WTC11 (cell line): ENCODE measurements at regions not wholly inside any gene's neighbourhood (a gene's known extent, or its start where the extent isn't known, plus 50 kb on each side); places are given as distances from the start of the nearest gene placed in this dataset.

Source experiments
- ATAC-seq: fragments of 200-7000 bp; cut with Tn5 transposase; 2 replicates; pipeline ENCODE4 v1.10.0; 2021; ENCODE audit warnings: mild to moderate bottlenecking, moderate library complexity
- CTCF ChIA-PET: fragments of 300-600 bp; sonication (Branson Sonifier 250); formaldehyde crosslinking; loops from one replicate; lab custom pipeline; 2021; ENCODE audit warnings: antibody characterized with exemption; lab: Charles Lee
- POLR2A ChIA-PET: fragments of 350-600 bp; sonication (Branson Sonifier 250); formaldehyde crosslinking; loops from one replicate; lab custom pipeline; 2021; ENCODE audit warnings: antibody characterized with exemption; lab: Charles Lee
- DNase-seq: peaks from one replicate; pipeline ENCODE4 v3.0.0; 2021; ENCODE audit warnings: low spot score
- H3K27ac Mint-ChIP-seq: 2 replicates; pipeline ENCODE4 v1.8.0; 2021; ENCODE audit warnings: mixed read lengths
- H3K27me3 Mint-ChIP-seq: 2 replicates; pipeline ENCODE4 v1.8.0; 2021; ENCODE audit warnings: low read depth, mild to moderate bottlenecking, moderate library complexity, mixed read lengths
- H3K36me3 Mint-ChIP-seq: 2 replicates; pipeline ENCODE4 v1.8.0; 2021; ENCODE audit warnings: mixed read lengths
- H3K4me1 Mint-ChIP-seq: 2 replicates; pipeline ENCODE4 v1.8.0; 2022; ENCODE audit warnings: mixed read lengths
- H3K4me3 Mint-ChIP-seq: 2 replicates; pipeline ENCODE4 v1.8.0; 2021; ENCODE audit warnings: mild to moderate bottlenecking, moderate library complexity, mixed read lengths
- H3K9me3 Mint-ChIP-seq: 2 replicates; pipeline ENCODE4 v1.8.0; 2021; ENCODE audit warnings: mixed read lengths
- ATF1 ChIP-seq: sonication (generic); formaldehyde crosslinking; IDR thresholded peaks from 2 replicates; pipeline ENCODE4 v1.8.1; 2023; ENCODE audit warnings: mild to moderate bottlenecking, moderate library complexity, missing genetic modification reagents
- CREM ChIP-seq: sonication (generic); formaldehyde crosslinking; IDR thresholded peaks from 2 replicates; pipeline ENCODE4 v1.8.1; 2022; ENCODE audit warnings: mild to moderate bottlenecking, missing genetic modification reagents, moderate library complexity
- FOXK1 ChIP-seq: sonication (generic); formaldehyde crosslinking; IDR thresholded peaks from 2 replicates; pipeline ENCODE4 v1.8.0; 2022; ENCODE audit warnings: mild to moderate bottlenecking, moderate library complexity, missing genetic modification reagents
- MXD4 ChIP-seq: fragments of 250-450 bp; sonication (Bioruptor Pico); IDR thresholded peaks from 2 replicates; pipeline ENCODE4 v1.8.0; 2021; ENCODE audit warnings: mild to moderate bottlenecking, moderate library complexity, borderline replicate concordance
- NR1H2 ChIP-seq: sonication (generic); formaldehyde crosslinking; IDR thresholded peaks from 2 replicates; pipeline ENCODE4 v1.9.0; 2021; ENCODE audit warnings: mild to moderate bottlenecking, moderate library complexity, missing genetic modification reagents
- TP53 ChIP-seq: sonication (generic); formaldehyde crosslinking; IDR thresholded peaks from 2 replicates; pipeline ENCODE4 v1.8.1; 2023; ENCODE audit warnings: mild to moderate bottlenecking, missing genetic modification reagents
- ZNF121 ChIP-seq: sonication (generic); formaldehyde crosslinking; IDR thresholded peaks from 2 replicates; pipeline ENCODE4 v1.8.0; 2023; ENCODE audit warnings: missing genetic modification reagents
- ZNF232 ChIP-seq: sonication (generic); formaldehyde crosslinking; IDR thresholded peaks from 2 replicates; pipeline ENCODE4 v1.8.0; 2022; ENCODE audit warnings: mild to moderate bottlenecking, missing genetic modification reagents
- ZNF396 ChIP-seq: fragments of 250-450 bp; sonication (Bioruptor Pico); IDR thresholded peaks from 2 replicates; pipeline ENCODE4 v1.8.0; 2021; ENCODE audit warnings: mild to moderate bottlenecking, moderate library complexity, borderline replicate concordance
- TF ChIP-seq, protein P1 (sequence below): sonication (generic); formaldehyde crosslinking; IDR thresholded peaks from 2 replicates; pipeline ENCODE4 v1.8.1; 2023; ENCODE audit warnings: mild to moderate bottlenecking, moderate library complexity, missing genetic modification reagents
- TF ChIP-seq, protein P2 (sequence below): sonication (generic); formaldehyde crosslinking; IDR thresholded peaks from 2 replicates; pipeline ENCODE4 v1.8.1; 2022; ENCODE audit warnings: mild to moderate bottlenecking, missing genetic modification reagents, moderate library complexity, borderline replicate concordance
- TF ChIP-seq, protein P3 (sequence below): fragments of 250-450 bp; sonication (Bioruptor Pico); IDR thresholded peaks from 2 replicates; pipeline ENCODE4 v1.8.0; 2021; ENCODE audit warnings: mild to moderate bottlenecking
- TF ChIP-seq, protein P4 (sequence below): sonication (generic); formaldehyde crosslinking; IDR thresholded peaks from 2 replicates; pipeline ENCODE4 v1.8.1; 2023; ENCODE audit warnings: mild to moderate bottlenecking, missing genetic modification reagents, moderate library complexity
- TF ChIP-seq, protein P5 (sequence below): sonication (generic); formaldehyde crosslinking; IDR thresholded peaks from 2 replicates; pipeline ENCODE4 v1.8.0; 2022; ENCODE audit warnings: missing genetic modification reagents
- TF ChIP-seq, protein P6 (sequence below): fragments of 250-450 bp; sonication (Bioruptor Pico); IDR thresholded peaks from 2 replicates; pipeline ENCODE4 v1.9.0; 2021; ENCODE audit warnings: moderate library complexity, mild to moderate bottlenecking, inconsistent platforms, borderline replicate concordance
- TF ChIP-seq, protein P7 (sequence below): sonication (generic); formaldehyde crosslinking; IDR thresholded peaks from 2 replicates; pipeline ENCODE4 v1.8.1; 2022; ENCODE audit warnings: low read depth, mild to moderate bottlenecking, moderate library complexity, missing genetic modification reagents, borderline replicate concordance
- TF ChIP-seq, protein P8 (sequence below): sonication (generic); formaldehyde crosslinking; IDR thresholded peaks from 2 replicates; pipeline ENCODE4 v1.8.0; 2023; ENCODE audit warnings: missing genetic modification reagents, mild to moderate bottlenecking, borderline replicate concordance

DNA sequence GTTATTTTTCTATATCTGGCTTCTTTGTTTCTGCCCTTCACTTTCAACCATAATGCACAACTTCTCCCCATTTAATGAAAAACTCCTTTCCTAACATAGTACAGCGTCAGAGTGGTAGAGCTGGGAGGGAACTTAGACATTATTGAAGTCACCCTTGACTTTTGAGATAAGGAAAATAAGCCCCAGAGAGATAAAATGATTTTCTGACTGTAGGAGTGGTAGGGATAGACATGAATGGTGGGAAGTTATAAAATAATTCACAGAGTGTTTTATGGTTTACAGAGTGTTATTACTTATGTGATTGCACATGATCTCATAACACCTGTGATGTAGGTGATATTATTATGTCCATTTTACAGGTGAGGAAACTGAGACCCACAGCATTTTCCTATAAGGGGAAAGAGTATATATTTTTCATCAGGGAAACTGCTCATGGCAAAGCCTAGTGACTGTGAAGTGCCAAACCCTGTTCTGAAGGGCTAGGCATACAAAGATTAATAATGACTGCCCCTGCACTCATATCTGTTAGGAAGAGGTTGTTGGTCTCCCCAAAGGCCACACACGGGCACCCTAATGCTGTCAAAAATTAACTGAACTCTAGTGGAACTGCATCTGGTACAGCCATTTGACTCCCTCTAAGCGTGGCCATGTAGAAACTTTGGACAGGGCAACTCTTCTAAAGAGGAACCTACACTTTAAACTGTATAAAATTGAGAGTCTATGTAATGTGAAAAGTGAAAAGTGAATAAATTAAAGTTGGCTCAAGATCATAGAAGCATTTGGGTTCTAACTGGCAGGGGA lies 61.1 kb upstream of the PICALM start (continued):
- TF ChIP-seq, protein P1, sequence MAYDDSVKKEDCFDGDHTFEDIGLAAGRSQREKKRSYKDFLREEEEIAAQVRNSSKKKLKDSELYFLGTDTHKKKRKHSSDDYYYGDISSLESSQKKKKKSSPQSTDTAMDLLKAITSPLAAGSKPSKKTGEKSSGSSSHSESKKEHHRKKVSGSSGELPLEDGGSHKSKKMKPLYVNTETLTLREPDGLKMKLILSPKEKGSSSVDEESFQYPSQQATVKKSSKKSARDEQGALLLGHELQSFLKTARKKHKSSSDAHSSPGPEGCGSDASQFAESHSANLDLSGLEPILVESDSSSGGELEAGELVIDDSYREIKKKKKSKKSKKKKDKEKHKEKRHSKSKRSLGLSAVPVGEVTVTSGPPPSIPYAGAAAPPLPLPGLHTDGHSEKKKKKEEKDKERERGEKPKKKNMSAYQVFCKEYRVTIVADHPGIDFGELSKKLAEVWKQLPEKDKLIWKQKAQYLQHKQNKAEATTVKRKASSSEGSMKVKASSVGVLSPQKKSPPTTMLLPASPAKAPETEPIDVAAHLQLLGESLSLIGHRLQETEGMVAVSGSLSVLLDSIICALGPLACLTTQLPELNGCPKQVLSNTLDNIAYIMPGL (CRISPR knock-in tag) = no peak
- TF ChIP-seq TP53 (CRISPR knock-in tag) (no peak), ZNF396 (CRISPR knock-in tag) (no peak), MXD4 (CRISPR knock-in tag) (no peak)
- TF ChIP-seq, protein P2, sequence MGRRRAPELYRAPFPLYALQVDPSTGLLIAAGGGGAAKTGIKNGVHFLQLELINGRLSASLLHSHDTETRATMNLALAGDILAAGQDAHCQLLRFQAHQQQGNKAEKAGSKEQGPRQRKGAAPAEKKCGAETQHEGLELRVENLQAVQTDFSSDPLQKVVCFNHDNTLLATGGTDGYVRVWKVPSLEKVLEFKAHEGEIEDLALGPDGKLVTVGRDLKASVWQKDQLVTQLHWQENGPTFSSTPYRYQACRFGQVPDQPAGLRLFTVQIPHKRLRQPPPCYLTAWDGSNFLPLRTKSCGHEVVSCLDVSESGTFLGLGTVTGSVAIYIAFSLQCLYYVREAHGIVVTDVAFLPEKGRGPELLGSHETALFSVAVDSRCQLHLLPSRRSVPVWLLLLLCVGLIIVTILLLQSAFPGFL (CRISPR knock-in tag) = no peak

DNA sequence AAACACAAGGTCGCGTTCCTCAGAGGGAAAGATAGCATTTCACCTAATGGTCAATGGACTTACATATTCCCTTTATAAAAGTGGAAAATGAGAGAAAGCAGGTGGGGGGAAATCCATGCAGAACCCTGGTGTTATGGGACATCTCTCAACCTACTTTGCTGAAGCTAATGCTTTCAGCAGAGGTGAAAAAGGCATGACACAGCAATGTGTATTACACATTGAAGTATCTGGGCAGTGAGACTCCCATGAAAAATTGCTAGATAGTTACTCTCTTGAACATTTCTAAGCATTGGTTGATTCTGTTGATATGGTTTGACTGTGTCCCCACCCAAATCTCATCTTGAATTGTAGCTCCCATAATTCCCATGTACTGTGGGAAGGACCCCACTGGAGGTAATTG lies 60.0 kb upstream of the PICALM start:
- Mint-ChIP-seq H3K4me3 (no peak overlapping the region), H3K27ac (no peak overlapping the region), H3K9me3 (no peaks in the 10 kb centered on the region), H3K36me3 (no peaks in the 10 kb centered on the region), H3K4me1 (no peaks in the 10 kb centered on the region), H3K27me3 (no peaks in the 10 kb centered on the region; the same call in 1 of the 2 replicates)
- no peak for DNase-seq
- CTCF ChIA-PET = no interaction called here
- no peak for ATAC-seq
- POLR2A ChIA-PET = no interaction called here
- no peak for TF ChIP-seq ZNF121
- TF ChIP-seq ATF1 (CRISPR knock-in tag) = no peak
- TF ChIP-seq, protein P3, sequence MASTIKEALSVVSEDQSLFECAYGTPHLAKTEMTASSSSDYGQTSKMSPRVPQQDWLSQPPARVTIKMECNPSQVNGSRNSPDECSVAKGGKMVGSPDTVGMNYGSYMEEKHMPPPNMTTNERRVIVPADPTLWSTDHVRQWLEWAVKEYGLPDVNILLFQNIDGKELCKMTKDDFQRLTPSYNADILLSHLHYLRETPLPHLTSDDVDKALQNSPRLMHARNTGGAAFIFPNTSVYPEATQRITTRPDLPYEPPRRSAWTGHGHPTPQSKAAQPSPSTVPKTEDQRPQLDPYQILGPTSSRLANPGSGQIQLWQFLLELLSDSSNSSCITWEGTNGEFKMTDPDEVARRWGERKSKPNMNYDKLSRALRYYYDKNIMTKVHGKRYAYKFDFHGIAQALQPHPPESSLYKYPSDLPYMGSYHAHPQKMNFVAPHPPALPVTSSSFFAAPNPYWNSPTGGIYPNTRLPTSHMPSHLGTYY (CRISPR knock-in tag) = no peak
- no peak for TF ChIP-seq FOXK1 (CRISPR knock-in tag)
- no peak for TF ChIP-seq NR1H2 (CRISPR knock-in tag)
- TF ChIP-seq, protein P4, sequence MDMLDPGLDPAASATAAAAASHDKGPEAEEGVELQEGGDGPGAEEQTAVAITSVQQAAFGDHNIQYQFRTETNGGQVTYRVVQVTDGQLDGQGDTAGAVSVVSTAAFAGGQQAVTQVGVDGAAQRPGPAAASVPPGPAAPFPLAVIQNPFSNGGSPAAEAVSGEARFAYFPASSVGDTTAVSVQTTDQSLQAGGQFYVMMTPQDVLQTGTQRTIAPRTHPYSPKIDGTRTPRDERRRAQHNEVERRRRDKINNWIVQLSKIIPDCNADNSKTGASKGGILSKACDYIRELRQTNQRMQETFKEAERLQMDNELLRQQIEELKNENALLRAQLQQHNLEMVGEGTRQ (CRISPR knock-in tag) = no peak
- TF ChIP-seq ZNF232 (CRISPR knock-in tag) = no peak
- TF ChIP-seq CREM = no peak
- TF ChIP-seq, protein P5, sequence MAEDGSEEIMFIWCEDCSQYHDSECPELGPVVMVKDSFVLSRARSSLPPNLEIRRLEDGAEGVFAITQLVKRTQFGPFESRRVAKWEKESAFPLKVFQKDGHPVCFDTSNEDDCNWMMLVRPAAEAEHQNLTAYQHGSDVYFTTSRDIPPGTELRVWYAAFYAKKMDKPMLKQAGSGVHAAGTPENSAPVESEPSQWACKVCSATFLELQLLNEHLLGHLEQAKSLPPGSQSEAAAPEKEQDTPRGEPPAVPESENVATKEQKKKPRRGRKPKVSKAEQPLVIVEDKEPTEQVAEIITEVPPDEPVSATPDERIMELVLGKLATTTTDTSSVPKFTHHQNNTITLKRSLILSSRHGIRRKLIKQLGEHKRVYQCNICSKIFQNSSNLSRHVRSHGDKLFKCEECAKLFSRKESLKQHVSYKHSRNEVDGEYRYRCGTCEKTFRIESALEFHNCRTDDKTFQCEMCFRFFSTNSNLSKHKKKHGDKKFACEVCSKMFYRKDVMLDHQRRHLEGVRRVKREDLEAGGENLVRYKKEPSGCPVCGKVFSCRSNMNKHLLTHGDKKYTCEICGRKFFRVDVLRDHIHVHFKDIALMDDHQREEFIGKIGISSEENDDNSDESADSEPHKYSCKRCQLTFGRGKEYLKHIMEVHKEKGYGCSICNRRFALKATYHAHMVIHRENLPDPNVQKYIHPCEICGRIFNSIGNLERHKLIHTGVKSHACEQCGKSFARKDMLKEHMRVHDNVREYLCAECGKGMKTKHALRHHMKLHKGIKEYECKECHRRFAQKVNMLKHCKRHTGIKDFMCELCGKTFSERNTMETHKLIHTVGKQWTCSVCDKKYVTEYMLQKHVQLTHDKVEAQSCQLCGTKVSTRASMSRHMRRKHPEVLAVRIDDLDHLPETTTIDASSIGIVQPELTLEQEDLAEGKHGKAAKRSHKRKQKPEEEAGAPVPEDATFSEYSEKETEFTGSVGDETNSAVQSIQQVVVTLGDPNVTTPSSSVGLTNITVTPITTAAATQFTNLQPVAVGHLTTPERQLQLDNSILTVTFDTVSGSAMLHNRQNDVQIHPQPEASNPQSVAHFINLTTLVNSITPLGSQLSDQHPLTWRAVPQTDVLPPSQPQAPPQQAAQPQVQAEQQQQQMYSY (CRISPR knock-in tag) = no peak
- TF ChIP-seq, protein P6, sequence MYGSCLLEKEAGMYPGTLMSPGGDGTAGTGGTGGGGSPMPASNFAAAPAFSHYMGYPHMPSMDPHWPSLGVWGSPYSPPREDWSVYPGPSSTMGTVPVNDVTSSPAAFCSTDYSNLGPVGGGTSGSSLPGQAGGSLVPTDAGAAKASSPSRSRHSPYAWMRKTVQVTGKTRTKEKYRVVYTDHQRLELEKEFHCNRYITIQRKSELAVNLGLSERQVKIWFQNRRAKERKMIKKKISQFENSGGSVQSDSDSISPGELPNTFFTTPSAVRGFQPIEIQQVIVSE = no peak
- TF ChIP-seq, protein P1 (CRISPR knock-in tag) = no peak
- TF ChIP-seq, protein P7, sequence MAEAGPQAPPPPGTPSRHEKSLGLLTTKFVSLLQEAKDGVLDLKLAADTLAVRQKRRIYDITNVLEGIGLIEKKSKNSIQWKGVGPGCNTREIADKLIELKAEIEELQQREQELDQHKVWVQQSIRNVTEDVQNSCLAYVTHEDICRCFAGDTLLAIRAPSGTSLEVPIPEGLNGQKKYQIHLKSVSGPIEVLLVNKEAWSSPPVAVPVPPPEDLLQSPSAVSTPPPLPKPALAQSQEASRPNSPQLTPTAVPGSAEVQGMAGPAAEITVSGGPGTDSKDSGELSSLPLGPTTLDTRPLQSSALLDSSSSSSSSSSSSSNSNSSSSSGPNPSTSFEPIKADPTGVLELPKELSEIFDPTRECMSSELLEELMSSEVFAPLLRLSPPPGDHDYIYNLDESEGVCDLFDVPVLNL (CRISPR knock-in tag) = no peak
- TF ChIP-seq, protein P8, sequence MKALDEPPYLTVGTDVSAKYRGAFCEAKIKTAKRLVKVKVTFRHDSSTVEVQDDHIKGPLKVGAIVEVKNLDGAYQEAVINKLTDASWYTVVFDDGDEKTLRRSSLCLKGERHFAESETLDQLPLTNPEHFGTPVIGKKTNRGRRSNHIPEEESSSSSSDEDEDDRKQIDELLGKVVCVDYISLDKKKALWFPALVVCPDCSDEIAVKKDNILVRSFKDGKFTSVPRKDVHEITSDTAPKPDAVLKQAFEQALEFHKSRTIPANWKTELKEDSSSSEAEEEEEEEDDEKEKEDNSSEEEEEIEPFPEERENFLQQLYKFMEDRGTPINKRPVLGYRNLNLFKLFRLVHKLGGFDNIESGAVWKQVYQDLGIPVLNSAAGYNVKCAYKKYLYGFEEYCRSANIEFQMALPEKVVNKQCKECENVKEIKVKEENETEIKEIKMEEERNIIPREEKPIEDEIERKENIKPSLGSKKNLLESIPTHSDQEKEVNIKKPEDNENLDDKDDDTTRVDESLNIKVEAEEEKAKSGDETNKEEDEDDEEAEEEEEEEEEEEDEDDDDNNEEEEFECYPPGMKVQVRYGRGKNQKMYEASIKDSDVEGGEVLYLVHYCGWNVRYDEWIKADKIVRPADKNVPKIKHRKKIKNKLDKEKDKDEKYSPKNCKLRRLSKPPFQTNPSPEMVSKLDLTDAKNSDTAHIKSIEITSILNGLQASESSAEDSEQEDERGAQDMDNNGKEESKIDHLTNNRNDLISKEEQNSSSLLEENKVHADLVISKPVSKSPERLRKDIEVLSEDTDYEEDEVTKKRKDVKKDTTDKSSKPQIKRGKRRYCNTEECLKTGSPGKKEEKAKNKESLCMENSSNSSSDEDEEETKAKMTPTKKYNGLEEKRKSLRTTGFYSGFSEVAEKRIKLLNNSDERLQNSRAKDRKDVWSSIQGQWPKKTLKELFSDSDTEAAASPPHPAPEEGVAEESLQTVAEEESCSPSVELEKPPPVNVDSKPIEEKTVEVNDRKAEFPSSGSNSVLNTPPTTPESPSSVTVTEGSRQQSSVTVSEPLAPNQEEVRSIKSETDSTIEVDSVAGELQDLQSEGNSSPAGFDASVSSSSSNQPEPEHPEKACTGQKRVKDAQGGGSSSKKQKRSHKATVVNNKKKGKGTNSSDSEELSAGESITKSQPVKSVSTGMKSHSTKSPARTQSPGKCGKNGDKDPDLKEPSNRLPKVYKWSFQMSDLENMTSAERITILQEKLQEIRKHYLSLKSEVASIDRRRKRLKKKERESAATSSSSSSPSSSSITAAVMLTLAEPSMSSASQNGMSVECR = no peak
- no peak for TF ChIP-seq MXD4 (CRISPR knock-in tag)
